Endothelial cell (in vitro differentiated cells): ENCODE measurements at regions not wholly inside any gene's neighbourhood (a gene's known extent, or its start where the extent isn't known, plus 50 kb on each side); places are given as distances from the start of the nearest gene placed in this dataset.

Source experiments
- DNase-seq: peaks from one replicate; pipeline ENCODE4 v3.0.0; 2021; ENCODE audit warnings: low spot score
- H3K27ac Mint-ChIP-seq: one replicate; pipeline ENCODE4 v1.8.0; 2021; ENCODE audit warnings: mixed read lengths, inconsistent platforms; ENCODE audit not compliant: unreplicated experiment
- H3K27me3 Mint-ChIP-seq: one replicate; pipeline ENCODE4 v1.8.0; 2021; ENCODE audit warnings: mild to moderate bottlenecking, moderate library complexity, mixed read lengths, inconsistent platforms; ENCODE audit not compliant: unreplicated experiment
- H3K36me3 Mint-ChIP-seq: one replicate; pipeline ENCODE4 v1.8.0; 2021; ENCODE audit warnings: mild to moderate bottlenecking, low read depth, mixed read lengths, inconsistent platforms; ENCODE audit not compliant: unreplicated experiment
- H3K4me1 Mint-ChIP-seq: one replicate; pipeline ENCODE4 v1.8.0; 2021; ENCODE audit warnings: mild to moderate bottlenecking, mixed read lengths, inconsistent platforms; ENCODE audit not compliant: unreplicated experiment
- H3K4me3 Mint-ChIP-seq: one replicate; pipeline ENCODE4 v1.8.0; 2021; ENCODE audit warnings: mild to moderate bottlenecking, mixed read lengths, inconsistent platforms; ENCODE audit not compliant: unreplicated experiment
- H3K9me3 Mint-ChIP-seq: one replicate; pipeline ENCODE4 v1.8.0; 2021; ENCODE audit warnings: mixed read lengths, inconsistent platforms; ENCODE audit not compliant: unreplicated experiment
- TF ChIP-seq, protein P1 (sequence below): fragments of 200-600 bp; sonication (generic); IDR thresholded peaks from one replicate; pipeline ENCODE4 v1.5.0; 2021; ENCODE audit warnings: antibody characterized with exemption; ENCODE audit not compliant: unreplicated experiment

DNA sequence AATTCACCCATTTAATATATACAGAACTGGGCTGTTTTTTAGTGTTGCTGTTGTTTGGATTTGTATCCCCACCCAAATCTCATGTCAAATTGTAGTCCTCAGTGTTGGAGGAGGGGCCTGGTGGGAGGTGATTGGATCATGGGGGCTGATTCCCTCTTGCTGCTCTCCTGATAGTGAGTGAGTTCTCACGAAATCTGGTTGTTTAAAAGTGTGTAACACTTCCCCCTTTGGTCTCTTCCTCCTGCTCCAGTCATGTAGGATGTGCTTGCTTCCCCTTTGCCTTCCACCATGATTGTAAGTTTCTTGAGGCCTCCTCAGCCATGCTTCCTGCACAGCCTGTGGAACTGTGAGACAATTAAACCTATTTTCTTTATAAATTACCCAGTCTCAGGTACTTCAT lies 141.6 kb upstream of the AADAT start:
- no peaks in the 10 kb centered on the region for H3K9me3 Mint-ChIP-seq
- DNase-seq, result no peak
- TF ChIP-seq, protein P1, sequence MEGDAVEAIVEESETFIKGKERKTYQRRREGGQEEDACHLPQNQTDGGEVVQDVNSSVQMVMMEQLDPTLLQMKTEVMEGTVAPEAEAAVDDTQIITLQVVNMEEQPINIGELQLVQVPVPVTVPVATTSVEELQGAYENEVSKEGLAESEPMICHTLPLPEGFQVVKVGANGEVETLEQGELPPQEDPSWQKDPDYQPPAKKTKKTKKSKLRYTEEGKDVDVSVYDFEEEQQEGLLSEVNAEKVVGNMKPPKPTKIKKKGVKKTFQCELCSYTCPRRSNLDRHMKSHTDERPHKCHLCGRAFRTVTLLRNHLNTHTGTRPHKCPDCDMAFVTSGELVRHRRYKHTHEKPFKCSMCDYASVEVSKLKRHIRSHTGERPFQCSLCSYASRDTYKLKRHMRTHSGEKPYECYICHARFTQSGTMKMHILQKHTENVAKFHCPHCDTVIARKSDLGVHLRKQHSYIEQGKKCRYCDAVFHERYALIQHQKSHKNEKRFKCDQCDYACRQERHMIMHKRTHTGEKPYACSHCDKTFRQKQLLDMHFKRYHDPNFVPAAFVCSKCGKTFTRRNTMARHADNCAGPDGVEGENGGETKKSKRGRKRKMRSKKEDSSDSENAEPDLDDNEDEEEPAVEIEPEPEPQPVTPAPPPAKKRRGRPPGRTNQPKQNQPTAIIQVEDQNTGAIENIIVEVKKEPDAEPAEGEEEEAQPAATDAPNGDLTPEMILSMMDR, result no peak
- peaks cover 14% of the 10 kb centered on the region for H3K4me1 Mint-ChIP-seq
- H3K27ac Mint-ChIP-seq, result no peak overlapping the region
- H3K36me3 Mint-ChIP-seq, result no peaks in the 10 kb centered on the region
- H3K4me3 Mint-ChIP-seq, result no peak overlapping the region
- no peaks in the 10 kb centered on the region for H3K27me3 Mint-ChIP-seq

GRCh38 chr4:170230242-170230641 lies 140.5 kb upstream of the AADAT start:
- H3K9me3 Mint-ChIP-seq, result no peaks in the 10 kb centered on the region
- H3K4me3 Mint-ChIP-seq, result no peak overlapping the region
- no peaks in the 10 kb centered on the region for H3K36me3 Mint-ChIP-seq
- no peaks in the 10 kb centered on the region for H3K27me3 Mint-ChIP-seq
- TF ChIP-seq, protein P1, result no peak
- H3K4me1 Mint-ChIP-seq, result peaks cover 14% of the 10 kb centered on the region
- no peak overlapping the region for H3K27ac Mint-ChIP-seq
- no peak for DNase-seq

- no peak for DNase-seq
- H3K4me1 Mint-ChIP-seq, result peaks cover 14% of the 10 kb centered on the region
- no peaks in the 10 kb centered on the region for H3K9me3 Mint-ChIP-seq
- TF ChIP-seq, protein P1, result no peak
- H3K36me3 Mint-ChIP-seq, result no peaks in the 10 kb centered on the region
- H3K27me3 Mint-ChIP-seq, result no peaks in the 10 kb centered on the region
- peak overlapping the region; percentile 59 for H3K27ac Mint-ChIP-seq
- H3K4me3 Mint-ChIP-seq, result no peak overlapping the region
Measured at GRCh38 chr4:170229006-170229405, 139.2 kb upstream of the AADAT start.

- no peaks in the 10 kb centered on the region for H3K27me3 Mint-ChIP-seq
- H3K36me3 Mint-ChIP-seq, result no peaks in the 10 kb centered on the region
- H3K4me3 Mint-ChIP-seq, result no peak overlapping the region
- TF ChIP-seq, protein P1, result peak; percentile 24
- H3K9me3 Mint-ChIP-seq, result no peaks in the 10 kb centered on the region
- peaks cover 14% of the 10 kb centered on the region for H3K4me1 Mint-ChIP-seq
- H3K27ac Mint-ChIP-seq, result no peak overlapping the region
- DNase-seq, result no peak
Measured at GRCh38 chr4:170227928-170228327, 138.2 kb upstream of the AADAT start.

DNA sequence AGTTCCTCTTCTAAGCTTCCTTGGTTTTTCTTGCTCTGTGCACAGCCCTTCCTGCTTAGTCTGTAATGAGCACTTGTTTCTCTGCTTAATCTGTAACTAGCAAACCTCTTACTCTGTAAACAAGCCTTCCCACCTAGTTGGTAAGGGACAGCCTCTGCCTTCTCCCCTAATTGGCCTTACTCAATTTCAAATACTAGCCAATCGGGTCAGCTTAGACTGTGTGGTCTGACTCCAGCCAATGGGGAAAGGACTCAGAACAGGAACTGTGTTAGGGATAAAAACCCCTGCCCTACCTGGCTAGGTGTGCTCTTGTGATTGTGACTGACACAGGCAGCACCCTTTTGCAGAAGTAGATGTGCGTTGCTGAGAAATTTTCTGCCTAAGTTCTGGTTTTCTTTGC lies 136.5 kb upstream of the AADAT start:
- Mint-ChIP-seq H3K4me1 (peaks cover 11% of the 10 kb centered on the region), H3K27ac (no peak overlapping the region), H3K9me3 (no peaks in the 10 kb centered on the region), H3K36me3 (no peaks in the 10 kb centered on the region), H3K27me3 (no peaks in the 10 kb centered on the region), H3K4me3 (no peak overlapping the region)
- DNase-seq, result no peak
- TF ChIP-seq, protein P1, result no peak
